Osteocyte (in vitro differentiated cells): ENCODE measurements at regions not wholly inside any gene's neighbourhood (a gene's known extent, or its start where the extent isn't known, plus 50 kb on each side); places are given as distances from the start of the nearest gene placed in this dataset.

ENCODE experiments used
- DNase-seq: peaks from one replicate; pipeline ENCODE4 v3.0.0; 2021; ENCODE audit warnings: mixed read lengths; ENCODE audit not compliant: unreplicated experiment; ENCODE audit errors: extremely low spot score
- H3K27ac Mint-ChIP-seq: one replicate; pipeline ENCODE4 v1.8.0; 2021; ENCODE audit warnings: mild to moderate bottlenecking, mixed read lengths; ENCODE audit not compliant: unreplicated experiment
- H3K27me3 Mint-ChIP-seq: one replicate; pipeline ENCODE4 v1.8.0; 2021; ENCODE audit warnings: mixed read lengths; ENCODE audit not compliant: unreplicated experiment
- H3K36me3 Mint-ChIP-seq: one replicate; pipeline ENCODE4 v1.8.0; 2021; ENCODE audit warnings: mixed read lengths; ENCODE audit not compliant: unreplicated experiment
- H3K4me1 Mint-ChIP-seq: one replicate; pipeline ENCODE4 v1.8.0; 2021; ENCODE audit warnings: mixed read lengths; ENCODE audit not compliant: unreplicated experiment
- H3K4me3 Mint-ChIP-seq: one replicate; pipeline ENCODE4 v1.8.0; 2021; ENCODE audit warnings: mild to moderate bottlenecking, moderate library complexity, mixed read lengths; ENCODE audit not compliant: unreplicated experiment
- H3K9me3 Mint-ChIP-seq: one replicate; pipeline ENCODE4 v1.8.0; 2021; ENCODE audit warnings: mixed read lengths; ENCODE audit not compliant: unreplicated experiment
- CTCF ChIP-seq: fragments of 200-600 bp; sonication (generic); IDR thresholded peaks from 2 replicates; pipeline ENCODE4 v1.5.0; 2021; ENCODE audit warnings: antibody characterized with exemption, mild to moderate bottlenecking, moderate library complexity

GRCh38 chr20:48293671-48294070, 508.4 kb upstream of the SULF2 start:
- Mint-ChIP-seq H3K27me3 (peaks cover 18% of the 10 kb centered on the region), H3K4me3 (no peak overlapping the region), H3K9me3 (no peaks in the 10 kb centered on the region), H3K36me3 (no peaks in the 10 kb centered on the region), H3K4me1 (peaks cover 47% of the 10 kb centered on the region), H3K27ac (no peak overlapping the region)
- TF ChIP-seq CTCF, result no peak
- DNase-seq, result no peak

GRCh38 chr20:48292806-48293205, 507.5 kb upstream of the SULF2 start:
- Mint-ChIP-seq H3K36me3 (no peaks in the 10 kb centered on the region), H3K27me3 (peaks cover 18% of the 10 kb centered on the region), H3K9me3 (no peaks in the 10 kb centered on the region), H3K27ac (no peak overlapping the region), H3K4me3 (no peak overlapping the region), H3K4me1 (peaks cover 45% of the 10 kb centered on the region)
- TF ChIP-seq CTCF, result no peak
- no peak for DNase-seq

- H3K36me3 Mint-ChIP-seq, result no peaks in the 10 kb centered on the region
- DNase-seq, result no peak
- H3K27me3 Mint-ChIP-seq, result peaks cover 18% of the 10 kb centered on the region
- TF ChIP-seq CTCF, result no peak
- H3K27ac Mint-ChIP-seq, result no peak overlapping the region
- H3K9me3 Mint-ChIP-seq, result no peaks in the 10 kb centered on the region
- H3K4me3 Mint-ChIP-seq, result no peak overlapping the region
- H3K4me1 Mint-ChIP-seq, result peaks cover 49% of the 10 kb centered on the region
These were observed 506.6 kb upstream of the SULF2 start for GRCh38 chr20:48291896-48292295.

- H3K27me3 Mint-ChIP-seq, result peaks cover 18% of the 10 kb centered on the region
- DNase-seq, result no peak
- no peaks in the 10 kb centered on the region for H3K9me3 Mint-ChIP-seq
- H3K4me3 Mint-ChIP-seq, result no peak overlapping the region
- no peak for TF ChIP-seq CTCF
- peaks cover 48% of the 10 kb centered on the region for H3K4me1 Mint-ChIP-seq
- no peaks in the 10 kb centered on the region for H3K36me3 Mint-ChIP-seq
- H3K27ac Mint-ChIP-seq, result no peak overlapping the region
These were observed 503.7 kb upstream of the SULF2 start for GRCh38 chr20:48288930-48289507.

- Mint-ChIP-seq H3K4me3 (no peak overlapping the region), H3K27me3 (peaks cover 18% of the 10 kb centered on the region), H3K36me3 (no peaks in the 10 kb centered on the region), H3K4me1 (peaks cover 51% of the 10 kb centered on the region), H3K9me3 (no peaks in the 10 kb centered on the region), H3K27ac (no peak overlapping the region)
- no peak for TF ChIP-seq CTCF
- DNase-seq, result no peak
These were observed 502.4 kb upstream of the SULF2 start for GRCh38 chr20:48287552-48288170.
